Brain microvascular endothelial cell (primary cell): ENCODE measurements at regions not wholly inside any gene's neighbourhood (a gene's known extent, or its start where the extent isn't known, plus 50 kb on each side); places are given as distances from the start of the nearest gene placed in this dataset.
A peak's percentile ranks its signal among the peaks of the same experiment; 100 is the strongest.
"Not testable (repeated sequence)": the region's sequence is repeated elsewhere in the genome, so short reads cannot be mapped to it uniquely, and the experiment has no call there.

Experiments used
- DNase-seq: peaks from one replicate; pipeline ENCODE4 v3.0.0-alpha.2; 2020
- H3K27ac ChIP-seq: fragments of 250-450 bp; sonication (Bioruptor Pico); 2 replicates; pipeline ENCODE4 v1.5.1; 2020; ENCODE audit warnings: mild to moderate bottlenecking, moderate library complexity
- H3K27me3 ChIP-seq: fragments of 250-450 bp; sonication (Bioruptor Pico); replicated peaks from 2 replicates; pipeline ENCODE4 v1.5.1; 2020; ENCODE audit warnings: mild to moderate bottlenecking
- H3K36me3 ChIP-seq: fragments of 250-450 bp; sonication (Bioruptor Pico); replicated peaks from 2 replicates; pipeline ENCODE4 v1.5.1; 2020; ENCODE audit warnings: mild to moderate bottlenecking
- H3K4me3 ChIP-seq: 2 replicates; pipeline ENCODE4 v1.5.1; 2011; ENCODE audit warnings: low read depth, mild to moderate bottlenecking, control low read depth, low read length, moderate library complexity
- in situ Hi-C: cut with HindIII; loops from 2 replicates; pipeline ENCODE4 v1.10.0; 2017; ENCODE audit warnings: low sequenced_read_pairs, low pct_ligation_motif_present
- TF ChIP-seq, protein P1 (sequence below): IDR thresholded peaks from 2 replicates; pipeline ENCODE4 v1.5.1; 2011; ENCODE audit warnings: low read depth, mild to moderate bottlenecking, moderate library complexity, low read length, control low read depth, inconsistent platforms; ENCODE audit errors: missing control alignments

DNA sequence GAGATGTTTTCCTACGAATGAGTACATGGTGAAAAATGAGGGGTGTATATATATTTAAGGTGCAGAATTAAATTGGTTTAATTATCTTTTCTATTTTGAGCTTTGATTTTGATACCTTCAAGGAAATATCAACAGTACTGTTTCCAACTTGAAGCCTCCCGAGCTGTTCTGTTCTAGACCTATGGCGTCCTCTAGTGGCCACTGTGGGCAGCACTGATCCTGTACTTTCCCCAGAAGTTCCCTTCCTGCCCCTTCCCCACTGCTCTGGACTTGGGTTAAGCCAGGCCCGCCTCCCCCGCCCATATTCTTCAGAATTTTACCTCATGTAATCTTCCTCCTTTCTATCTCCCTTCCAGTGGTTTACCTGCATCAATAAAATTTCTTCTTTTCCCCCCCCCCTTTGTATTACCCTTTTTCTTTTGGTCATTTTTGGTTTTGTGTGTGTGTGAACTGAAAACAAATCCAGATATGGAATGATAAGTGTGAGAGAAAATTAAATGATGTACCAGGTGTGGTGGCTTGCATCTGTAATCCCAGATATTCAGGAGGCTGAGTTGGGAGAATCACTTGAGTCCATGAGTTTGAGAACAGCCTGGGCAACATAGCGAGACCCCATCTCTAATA lies 1643.5 kb downstream of the TP53TG3F start:
- no peaks in the 10 kb centered on the region for H3K36me3 ChIP-seq
- in situ Hi-C loops, result no loop called here
- no peak for DNase-seq

DNA sequence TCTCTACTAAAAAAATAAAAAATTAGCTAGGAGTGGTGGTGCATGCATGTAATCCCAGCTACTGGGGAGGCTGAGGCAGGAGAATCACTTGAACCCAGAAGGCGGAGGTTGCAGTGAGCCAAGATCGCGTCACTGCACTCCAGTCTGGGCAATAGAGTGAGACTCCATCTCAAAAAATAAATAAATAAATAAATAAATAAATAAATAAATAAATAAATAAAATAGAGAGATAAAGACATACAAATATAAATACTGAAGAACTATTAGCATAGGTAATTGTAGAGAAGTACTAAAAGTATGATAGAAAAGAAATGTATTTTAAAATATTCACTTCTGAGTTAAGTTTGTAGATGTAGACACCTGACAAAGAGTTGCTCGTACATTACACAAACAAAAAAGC lies 1652.4 kb downstream of the TP53TG3F start:
- in situ Hi-C loops, H3K27ac ChIP-seq, H3K4me3 ChIP-seq, DNase-seq, H3K27me3 ChIP-seq, H3K36me3 ChIP-seq: not testable (repeated sequence)

More for the DNA sequence above, 1643.5 kb downstream of the TP53TG3F start:
- no peak overlapping the region for H3K4me3 ChIP-seq
- H3K27ac ChIP-seq, result no peak overlapping the region
- TF ChIP-seq, protein P1, sequence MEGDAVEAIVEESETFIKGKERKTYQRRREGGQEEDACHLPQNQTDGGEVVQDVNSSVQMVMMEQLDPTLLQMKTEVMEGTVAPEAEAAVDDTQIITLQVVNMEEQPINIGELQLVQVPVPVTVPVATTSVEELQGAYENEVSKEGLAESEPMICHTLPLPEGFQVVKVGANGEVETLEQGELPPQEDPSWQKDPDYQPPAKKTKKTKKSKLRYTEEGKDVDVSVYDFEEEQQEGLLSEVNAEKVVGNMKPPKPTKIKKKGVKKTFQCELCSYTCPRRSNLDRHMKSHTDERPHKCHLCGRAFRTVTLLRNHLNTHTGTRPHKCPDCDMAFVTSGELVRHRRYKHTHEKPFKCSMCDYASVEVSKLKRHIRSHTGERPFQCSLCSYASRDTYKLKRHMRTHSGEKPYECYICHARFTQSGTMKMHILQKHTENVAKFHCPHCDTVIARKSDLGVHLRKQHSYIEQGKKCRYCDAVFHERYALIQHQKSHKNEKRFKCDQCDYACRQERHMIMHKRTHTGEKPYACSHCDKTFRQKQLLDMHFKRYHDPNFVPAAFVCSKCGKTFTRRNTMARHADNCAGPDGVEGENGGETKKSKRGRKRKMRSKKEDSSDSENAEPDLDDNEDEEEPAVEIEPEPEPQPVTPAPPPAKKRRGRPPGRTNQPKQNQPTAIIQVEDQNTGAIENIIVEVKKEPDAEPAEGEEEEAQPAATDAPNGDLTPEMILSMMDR, result peak; percentile 34
- no peaks in the 10 kb centered on the region for H3K27me3 ChIP-seq

DNA sequence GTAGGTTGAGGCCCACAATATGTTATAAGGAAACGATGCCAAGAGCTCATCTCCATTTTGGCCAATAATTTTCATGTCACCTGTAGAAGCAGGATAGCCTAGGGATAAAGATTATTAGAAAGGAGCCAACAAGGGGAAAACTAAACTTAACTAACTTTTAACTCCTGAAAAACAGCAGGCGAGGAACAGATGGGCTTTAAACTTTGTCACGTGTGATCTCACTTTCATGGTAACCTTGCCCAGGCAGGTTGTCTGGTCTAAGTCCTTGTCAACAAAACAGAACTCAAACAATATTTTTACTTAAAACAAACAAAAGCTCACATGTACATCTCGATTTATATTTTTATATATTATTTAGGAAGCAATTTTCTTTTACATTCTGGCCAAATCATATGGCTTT lies 1672.0 kb downstream of the TP53TG3F start:
- DNase-seq, result no peak
- in situ Hi-C loops, result no loop called here
- no peak overlapping the region for H3K27ac ChIP-seq
- H3K36me3 ChIP-seq, result no peaks in the 10 kb centered on the region
- TF ChIP-seq, protein P1, result no peak
- H3K4me3 ChIP-seq, result no peak overlapping the region
- H3K27me3 ChIP-seq, result no peaks in the 10 kb centered on the region

DNA sequence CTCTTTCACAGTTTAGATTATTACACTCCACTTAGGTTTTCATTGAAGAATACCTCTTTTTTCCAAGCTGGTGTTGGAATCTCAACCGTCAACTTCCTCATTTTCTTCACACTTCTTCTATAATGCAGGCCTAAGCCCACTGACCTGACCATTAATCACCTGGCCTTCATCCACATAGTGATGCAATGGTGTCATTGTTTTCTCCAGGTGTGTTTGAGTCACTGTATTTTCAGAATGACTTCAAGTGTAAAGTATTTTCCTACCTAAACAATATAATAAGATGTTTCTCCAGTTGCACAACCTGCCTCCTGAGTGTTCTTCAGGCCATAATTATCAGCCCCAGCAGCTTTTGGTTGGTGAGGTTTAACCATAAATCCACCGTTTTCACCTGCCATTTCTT lies 1675.1 kb downstream of the TP53TG3F start:
- DNase-seq, result no peak
- H3K27ac ChIP-seq, result no peak overlapping the region
- TF ChIP-seq, protein P1, result no peak
- in situ Hi-C loops, result no loop called here
- H3K27me3 ChIP-seq, result no peaks in the 10 kb centered on the region
- H3K4me3 ChIP-seq, result no peak overlapping the region
- H3K36me3 ChIP-seq, result no peaks in the 10 kb centered on the region

DNA sequence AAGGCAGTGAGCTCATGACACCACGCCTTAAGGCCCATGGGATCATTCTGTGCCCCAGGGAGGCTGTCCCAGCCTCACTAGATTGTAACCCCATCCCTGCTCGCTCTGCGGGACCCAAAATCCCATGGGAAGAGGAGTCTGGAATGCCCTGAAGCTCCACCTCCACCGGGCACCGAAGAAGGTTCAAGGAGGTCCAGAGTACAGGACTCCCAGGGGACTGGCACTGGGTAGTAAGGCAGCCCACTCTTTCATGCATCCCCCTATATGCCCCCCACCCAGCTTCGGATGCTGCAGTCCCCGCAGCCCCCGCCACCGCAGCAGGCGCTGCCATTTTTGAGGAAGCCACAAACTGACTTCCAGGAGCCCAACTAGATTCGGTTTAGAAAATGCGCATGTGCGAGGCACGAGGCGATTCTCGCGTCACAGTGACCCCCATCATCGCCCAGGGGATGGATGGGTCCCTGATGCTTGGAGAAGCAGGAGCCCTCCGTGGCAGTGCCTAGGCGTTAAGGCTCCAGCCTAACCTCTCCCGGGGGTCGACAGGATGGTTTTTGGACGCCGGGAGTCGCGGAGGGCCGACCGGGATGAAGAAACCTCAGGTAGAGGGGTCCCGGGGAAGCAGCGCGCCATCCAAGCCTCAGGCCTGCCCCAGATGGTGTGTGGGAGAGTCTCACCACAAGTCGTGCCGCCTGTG lies 1681.0 kb downstream of the TP53TG3F start:
- in situ Hi-C loops, result no loop called here

DNA sequence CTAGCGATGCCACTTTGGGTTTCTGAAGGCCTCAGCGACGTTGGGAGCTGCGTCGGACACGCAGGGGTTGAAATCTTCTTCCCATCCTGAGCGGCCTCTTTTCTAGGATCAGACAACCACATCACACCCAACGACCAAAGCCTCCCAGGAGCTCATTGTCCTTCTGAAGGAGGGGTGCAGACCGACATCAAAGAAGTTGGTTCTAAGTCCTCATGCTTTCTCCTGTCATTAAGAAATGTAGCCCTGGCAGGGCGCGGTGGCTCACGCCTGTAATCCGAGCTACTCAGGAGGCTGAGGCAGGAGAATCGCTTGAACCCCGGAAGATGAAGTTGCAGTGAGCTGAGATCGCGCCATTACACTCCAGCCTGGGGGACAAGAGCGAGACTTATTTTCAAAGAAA lies 1681.9 kb downstream of the TP53TG3F start:
- TF ChIP-seq, protein P1, result no peak
- Histone ChIP-seq H3K27me3 (no peaks in the 10 kb centered on the region), H3K36me3 (no peaks in the 10 kb centered on the region), H3K4me3 (no peak overlapping the region), H3K27ac (no peak overlapping the region)
- DNase-seq, result no peak
- in situ Hi-C loops, result no loop called here

More for the DNA sequence above, 1681.0 kb downstream of the TP53TG3F start:
- no peak for DNase-seq
- Histone ChIP-seq H3K27ac (no peak overlapping the region), H3K4me3 (no peak overlapping the region), H3K27me3 (no peaks in the 10 kb centered on the region), H3K36me3 (no peaks in the 10 kb centered on the region)
- TF ChIP-seq, protein P1, result no peak
